ENCODE measurements at regions not wholly inside any gene's neighbourhood (a gene's known extent, or its start where the extent isn't known, plus 50 kb on each side); places are given as distances from the start of the nearest gene placed in this dataset.

DNA sequence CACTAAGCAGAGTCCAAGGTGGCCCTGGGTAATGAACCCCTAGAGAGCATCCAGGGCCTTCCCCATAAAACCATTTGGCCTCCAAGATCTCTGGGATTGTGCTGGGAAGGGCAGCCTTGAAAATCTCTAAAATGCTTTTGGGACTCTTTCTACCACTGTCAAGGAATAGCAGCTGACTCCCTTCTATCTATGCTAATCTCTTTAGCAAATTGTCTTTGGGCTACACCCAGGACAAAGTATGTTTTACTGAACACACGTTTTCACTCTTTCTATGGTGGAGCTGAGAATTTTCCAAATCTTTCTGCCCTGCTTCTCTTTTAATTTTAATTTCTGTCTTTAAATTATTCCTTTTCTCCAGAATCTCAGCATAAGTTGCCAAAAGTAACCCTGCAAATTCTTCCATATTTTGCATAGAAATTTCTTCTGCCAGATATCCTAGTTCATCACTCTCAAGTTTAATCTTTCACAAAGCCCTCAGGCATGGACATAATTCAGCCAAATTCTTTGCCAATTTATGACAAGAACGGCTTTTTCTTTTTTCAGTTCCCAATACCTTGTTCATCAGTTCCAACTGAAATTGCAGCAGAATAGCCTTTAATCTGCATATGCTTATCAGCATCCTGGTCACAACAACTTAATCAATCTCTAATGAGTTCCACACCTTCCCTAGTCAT, 687.0 kb upstream of the ADGRL4 start:
- Histone ChIP-seq H3K27me3 (replicated peaks in 1 of 4; ENCODE audit: control insufficient read depth in 3 of 4, extremely low read depth in 1 of 4, insufficient read depth in 3 of 4, low read length in 3 of 4) (no peaks in the 10 kb centered on the region), H2BK120ac (replicated peaks; ENCODE audit: low read depth, low read length) (no peak overlapping the region), H3K27ac (ENCODE audit: low read depth, low read length) (no peak overlapping the region), H4K20me1 (replicated peaks in 1 of 2; ENCODE audit: control insufficient read depth in 1 of 2, insufficient read depth in 2 of 2, low read length in 2 of 2) (no peaks in the 10 kb centered on the region), H3K18ac (ENCODE audit: extremely low read depth, low read length) (no peak overlapping the region), H3K23me2 (ENCODE audit: low read depth, low read length) (no peaks in the 10 kb centered on the region), H3K14ac (ENCODE audit: insufficient read length) (no peak overlapping the region), H2AFZ (ENCODE audit: low read length) (no peak overlapping the region), H3K9ac (replicated peaks in 1 of 4; ENCODE audit: extremely low read depth in 1 of 4, low read depth in 3 of 4, low read length in 3 of 4) (no peak overlapping the region), H4K5ac (ENCODE audit: insufficient read length, low read depth, low read length) (no peak overlapping the region), H4K8ac (ENCODE audit: extremely low read depth, insufficient read depth, low read length) (no peak overlapping the region), H4K91ac (replicated peaks; ENCODE audit: insufficient read length, low read length) (no peak overlapping the region), H3K4ac (replicated peaks; ENCODE audit: insufficient read length, low read depth, low read length) (no peak overlapping the region), H2BK12ac (ENCODE audit: low read depth, low read length) (no peak overlapping the region), H3K4me2 (ENCODE audit: insufficient read depth in 1 of 2, low read depth in 2 of 2, low read length in 2 of 2) (no peak overlapping the region), H2BK5ac (ENCODE audit: low read depth, low read length) (no peak overlapping the region), H3K56ac (replicated peaks; ENCODE audit: insufficient read length, low read depth, low read length) (no peak overlapping the region), H3K79me2 (ENCODE audit: control insufficient read depth in 1 of 2, insufficient read depth in 2 of 2, low read length in 2 of 2) (no peaks in the 10 kb centered on the region), H3K4me1 (replicated peaks in 1 of 4; ENCODE audit: control insufficient read depth in 3 of 4, insufficient read depth in 4 of 4, low read length in 3 of 4) (no peaks in the 10 kb centered on the region), H3K9me3 (ENCODE audit: insufficient read depth in 2 of 2, low read depth in 1 of 2, low read length in 1 of 2) (no peaks in the 10 kb centered on the region), H3K79me1 (ENCODE audit: low read depth, low read length) (no peaks in the 10 kb centered on the region), H2BK20ac (ENCODE audit: low read length) (no peak overlapping the region), H2BK15ac (ENCODE audit: low read length) (no peak overlapping the region), H3K23ac (ENCODE audit: insufficient read length) (no peak overlapping the region), H3K4me3 (ENCODE audit: extremely low read depth in 1 of 4, insufficient read depth in 2 of 4, low read depth in 3 of 4, low read length in 4 of 4) (no peak overlapping the region), H3K36me3 (ENCODE audit: control insufficient read depth in 2 of 4, insufficient read depth in 4 of 4, low read length in 3 of 4) (no peaks in the 10 kb centered on the region), H2AK5ac (ENCODE audit: low read depth, low read length) (no peak overlapping the region)
- FAIRE-seq (no peak), DNase-seq (ENCODE audit: low read depth in 1 of 2, low spot score in 2 of 2) (no peak)
- 86% methylated on average over 2 of the region's 2 CpGs; no CpG with 5 or more reads in 1 of the 2 experiments for WGBS, 2 experiments (ENCODE audit: extremely low coverage in 1 of 2, insufficient coverage in 1 of 2, insufficient read length in 1 of 2, insufficient replicate concordance in 2 of 2, low coverage in 1 of 2, low lambda C conversion rate in 2 of 2, missing lambda C conversion rate in 1 of 2)
- CTCF ChIA-PET (ENCODE audit: partially characterized antibody) = interaction anchor here (0.5 kb wide), 1 partner anchor 10 kb away, joined by 3 read pairs; no protein-coding TSS in a partner anchor
- POLR2A ChIA-PET (ENCODE audit: partially characterized antibody) = no interaction called here
- no peak for TF ChIP-seq KDM5A (IDR thresholded peaks at IDR 0.05; ENCODE audit: low read length)
- TF ChIP-seq ASH2L (IDR thresholded peaks at IDR 0.05; ENCODE audit: low read length) = no peak
- TF ChIP-seq TAF1 (IDR thresholded peaks at IDR 0.05; ENCODE audit: low read depth, low read length) = no peak
- no peak for TF ChIP-seq POU5F1 (IDR thresholded peaks at IDR 0.05; ENCODE audit: low read depth, low read length)
- TF ChIP-seq SIX5 (IDR thresholded peaks at IDR 0.05; ENCODE audit: low read depth, low read length) = no peak
- no peak for TF ChIP-seq CBX5 (IDR thresholded peaks at IDR 0.05; ENCODE audit: low read depth, low read length)
- TF ChIP-seq TEAD4 (IDR thresholded peaks at IDR 0.05; ENCODE audit: low read depth, low read length) = no peak
- TF ChIP-seq RFX5 (IDR thresholded peaks at IDR 0.05; ENCODE audit: borderline replicate concordance, low read depth, low read length) = no peak
- no peak for TF ChIP-seq BACH1 (IDR thresholded peaks at IDR 0.05; ENCODE audit: low read length)

All from H1 (cell line).